Effector CD8-positive, alpha-beta T cell (primary cell): ENCODE measurements at regions not wholly inside any gene's neighbourhood (a gene's known extent, or its start where the extent isn't known, plus 50 kb on each side); places are given as distances from the start of the nearest gene placed in this dataset.
"Not testable (repeated sequence)": the region's sequence is repeated elsewhere in the genome, so short reads cannot be mapped to it uniquely, and the experiment has no call there.

Source experiments
- DNase-seq: peaks from one replicate; lab custom pipeline; 2025; lab: John Stamatoyannopoulos, UW

DNA sequence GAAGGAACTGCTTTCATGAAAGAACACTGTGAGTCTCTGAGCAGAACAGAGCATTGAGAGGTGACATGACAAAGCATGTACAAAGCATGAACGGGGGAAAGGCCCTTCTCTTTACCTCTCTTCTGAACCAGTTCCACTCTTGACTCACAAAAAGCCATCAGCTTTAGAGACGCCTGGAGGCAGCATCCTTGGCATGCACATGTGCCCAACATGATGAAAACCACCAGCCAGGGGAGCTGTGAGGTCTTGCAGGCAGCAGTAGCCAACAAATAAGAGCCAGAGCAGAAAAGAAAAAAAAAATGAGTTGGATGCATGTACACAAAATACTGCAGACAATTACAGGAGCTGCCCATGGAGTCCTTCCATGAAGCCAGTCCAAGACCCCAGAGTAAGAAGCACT is 95.5 kb upstream of the AGAP1 start:
- no peak for DNase-seq

DNA sequence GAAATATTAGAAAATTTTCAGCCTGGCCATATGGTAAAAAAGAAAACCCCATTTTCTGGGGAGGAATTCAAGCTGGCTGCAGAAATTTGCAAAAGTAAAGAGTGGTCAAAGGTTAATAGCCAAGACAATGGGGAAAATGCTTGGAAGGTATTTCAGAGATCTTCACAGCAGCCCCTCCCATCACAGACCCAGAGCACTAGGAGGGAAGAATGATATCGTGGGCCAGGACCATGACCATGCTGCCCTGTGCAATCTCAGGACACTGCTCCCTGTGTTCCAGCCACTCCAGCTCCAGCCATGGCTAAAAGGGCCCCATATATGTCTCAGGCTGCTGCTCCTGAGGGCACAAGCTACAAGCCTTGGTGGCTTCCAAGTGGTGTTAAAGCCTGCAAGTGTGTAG is 93.9 kb upstream of the AGAP1 start:
- DNase-seq: no peak

DNA sequence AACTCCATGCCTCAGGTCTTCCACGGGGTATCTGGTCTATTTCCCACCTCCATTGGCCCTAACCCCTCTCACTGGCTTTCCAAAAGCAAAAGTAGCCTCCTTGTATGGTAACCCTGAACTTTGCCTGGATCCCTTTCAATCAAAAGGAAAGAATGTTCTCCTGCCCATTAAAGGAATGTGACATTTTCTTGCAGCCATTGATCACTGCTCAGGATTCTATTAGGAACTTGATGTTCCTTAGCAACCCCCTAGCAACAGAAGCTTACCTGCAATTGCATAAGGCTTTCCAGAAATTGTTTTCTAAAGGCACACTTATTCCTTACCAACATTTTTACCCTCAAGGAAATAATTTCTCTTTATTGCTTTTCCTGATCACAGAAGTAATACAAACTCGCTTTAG is 91.4 kb upstream of the AGAP1 start:
- no peak for DNase-seq

DNA sequence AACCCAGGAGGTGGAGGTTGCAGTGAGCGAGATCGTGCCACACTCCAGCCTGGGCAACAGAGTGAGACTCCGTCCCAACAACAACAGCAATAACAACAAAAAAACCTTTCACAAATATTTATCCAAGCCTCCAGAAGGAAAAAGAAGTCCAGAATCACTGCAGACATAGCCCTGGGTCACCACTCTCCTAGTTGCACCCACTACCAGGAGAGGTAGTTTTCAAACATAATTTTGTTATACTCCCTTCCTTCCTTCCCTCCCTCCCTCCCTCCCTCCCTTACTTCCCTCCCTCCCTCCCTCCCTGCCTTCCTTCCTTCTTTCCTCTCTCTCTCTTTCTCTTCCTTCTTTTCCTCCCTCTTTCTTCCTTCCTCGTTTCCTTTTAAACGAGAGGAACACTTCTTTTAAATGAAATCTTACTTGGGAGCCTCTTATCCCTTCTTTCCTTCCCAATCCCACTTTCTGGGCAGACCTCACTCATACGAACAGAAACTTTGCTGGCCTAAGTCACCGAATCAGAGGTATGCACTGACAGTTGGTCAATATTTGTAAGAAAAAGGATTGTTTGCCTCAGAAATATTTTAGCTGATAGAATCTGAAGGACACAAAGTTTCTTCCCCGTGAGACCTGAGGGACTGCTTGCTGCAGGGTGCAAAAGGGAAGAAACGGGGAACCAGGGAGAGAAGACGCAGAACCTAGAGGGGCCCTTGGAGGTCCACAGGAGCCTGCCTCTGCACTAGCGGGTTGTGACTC is 88.1 kb upstream of the AGAP1 start:
- no peak for DNase-seq

DNA sequence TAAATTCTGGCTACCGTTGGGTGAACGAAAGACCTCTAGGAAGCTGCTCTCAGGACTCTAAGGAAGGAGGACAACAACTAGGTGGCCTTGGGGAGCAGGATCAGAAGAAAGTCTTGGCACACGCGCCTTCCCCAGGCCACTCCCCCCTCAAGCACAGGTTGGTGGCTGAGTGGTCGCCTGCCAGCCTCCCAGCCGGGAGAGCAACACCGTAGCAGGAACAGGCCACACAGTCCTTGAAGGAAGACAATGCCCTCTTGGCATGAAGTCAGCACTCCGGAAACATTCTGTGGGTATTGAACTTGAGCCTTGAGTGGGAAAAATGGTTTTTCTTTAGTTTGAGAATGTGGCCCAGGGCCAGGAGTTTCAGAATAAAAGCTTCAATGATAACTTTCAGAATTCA is 87.4 kb upstream of the AGAP1 start:
- DNase-seq: no peak

DNA sequence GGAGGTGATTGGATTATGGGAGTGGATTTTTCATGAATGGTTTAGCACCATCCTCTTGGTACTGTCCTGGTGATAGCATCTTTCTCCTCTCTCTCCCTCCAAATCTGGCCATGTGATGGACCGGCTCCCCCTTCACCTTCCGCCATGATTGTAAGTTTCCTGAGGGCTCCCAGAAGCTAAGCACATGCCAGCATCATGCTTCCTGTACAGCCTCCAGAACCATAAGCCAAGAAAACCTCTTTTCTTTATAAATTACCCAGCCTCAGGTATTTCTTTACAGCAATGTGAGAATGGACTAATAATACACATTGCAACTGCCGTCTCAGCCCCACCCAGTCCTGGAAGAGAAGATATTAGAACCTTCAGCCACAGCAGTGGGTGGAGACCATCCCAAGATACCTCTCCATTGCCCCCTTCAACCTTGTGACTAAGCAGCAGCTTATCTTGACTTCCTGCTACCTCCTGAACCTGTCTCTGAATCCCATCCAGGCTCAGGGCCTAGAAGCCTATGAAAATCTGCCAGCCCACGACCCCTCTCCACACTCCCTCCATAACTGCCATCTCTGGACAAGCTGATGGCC is 81.8 kb upstream of the AGAP1 start:
- no peak for DNase-seq

DNA sequence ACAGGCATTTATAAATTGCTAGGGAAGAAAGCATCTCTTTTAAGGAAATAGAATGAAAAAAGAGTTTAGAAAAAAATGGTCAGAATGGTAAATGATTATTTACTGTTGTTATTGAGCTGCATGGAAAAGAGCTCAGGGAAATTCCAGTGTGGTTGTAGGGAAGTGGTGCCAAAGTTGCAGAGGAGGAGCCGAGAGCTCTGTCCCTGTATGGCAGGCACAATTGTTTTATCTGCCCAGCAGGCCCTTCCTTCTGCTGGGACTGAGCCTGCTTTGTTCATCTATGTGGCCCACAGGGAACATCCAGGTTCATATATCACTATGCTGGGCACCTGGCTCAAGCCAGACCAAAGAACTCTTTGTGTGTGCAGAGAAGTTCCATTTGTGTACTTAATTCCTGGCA is 80.8 kb upstream of the AGAP1 start:
- DNase-seq: no peak

DNA sequence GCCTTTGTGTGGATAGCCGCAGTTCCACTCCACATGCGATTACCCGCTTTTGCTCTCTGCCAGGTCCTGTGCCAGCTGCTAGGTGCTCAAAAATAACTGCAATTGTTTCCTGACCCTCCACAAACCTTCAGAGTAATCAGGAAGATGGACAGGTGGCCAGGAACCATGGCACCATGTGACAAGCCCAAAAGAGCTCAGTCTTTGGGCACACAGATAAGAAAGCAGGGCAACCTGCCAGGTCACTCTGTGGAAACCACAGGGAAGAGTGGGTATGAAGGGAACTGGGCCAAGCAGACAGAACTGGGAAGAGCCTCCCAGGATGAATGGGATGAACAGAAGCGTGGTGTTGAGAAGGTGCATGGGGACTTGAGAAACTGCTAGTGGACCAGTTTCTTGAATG is 79.4 kb upstream of the AGAP1 start:
- DNase-seq: no peak

DNA sequence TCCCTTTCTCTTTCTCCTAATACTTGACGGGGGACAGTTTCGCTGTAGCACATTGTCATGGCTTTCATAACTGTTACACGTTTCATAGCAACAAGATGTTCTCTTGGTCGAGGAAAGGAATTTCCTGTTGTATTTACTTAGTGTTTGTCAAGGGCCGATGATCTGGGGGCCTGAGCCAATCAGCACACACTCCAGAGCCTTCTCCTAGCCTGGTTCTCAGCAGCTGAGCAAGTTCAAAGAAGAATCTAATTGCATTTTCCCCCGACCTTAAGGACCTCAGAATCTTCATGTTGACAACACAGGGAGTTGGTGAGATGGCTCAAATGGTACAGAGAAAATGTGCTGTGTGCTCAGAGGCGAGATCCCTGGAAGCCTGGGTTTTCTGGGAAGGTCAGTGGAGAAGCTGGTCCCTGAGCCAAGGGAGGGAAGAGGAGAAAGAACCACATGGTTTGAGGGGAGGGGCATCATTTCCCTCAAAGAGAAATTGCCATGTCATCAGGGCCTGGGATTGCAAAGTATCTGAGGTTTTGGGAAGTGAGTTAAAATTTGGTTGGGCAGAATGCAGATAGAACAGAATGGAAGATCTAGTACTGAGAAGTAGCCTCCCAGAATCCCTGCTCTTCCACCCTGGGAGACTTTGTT is 76.9 kb upstream of the AGAP1 start:
- no peak for DNase-seq

DNA sequence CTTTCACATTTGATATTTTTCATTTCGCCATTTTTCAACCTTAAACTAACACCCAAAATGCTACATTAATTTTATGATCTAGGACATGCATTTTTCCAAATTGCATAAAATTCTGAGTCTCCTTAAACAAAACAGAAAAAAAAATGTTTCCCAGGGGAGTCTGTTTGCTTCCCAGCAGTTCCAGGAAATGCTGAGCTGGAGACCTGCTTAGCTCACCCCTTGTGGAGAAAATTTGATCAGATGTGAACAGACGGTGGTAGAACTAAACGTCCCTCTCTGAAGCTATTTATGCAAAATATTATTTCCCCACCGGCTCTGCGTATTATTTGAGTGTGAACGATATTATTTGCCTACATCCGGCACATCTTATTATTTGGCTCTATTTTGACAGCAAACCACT is 74.9 kb upstream of the AGAP1 start:
- no peak for DNase-seq

DNA sequence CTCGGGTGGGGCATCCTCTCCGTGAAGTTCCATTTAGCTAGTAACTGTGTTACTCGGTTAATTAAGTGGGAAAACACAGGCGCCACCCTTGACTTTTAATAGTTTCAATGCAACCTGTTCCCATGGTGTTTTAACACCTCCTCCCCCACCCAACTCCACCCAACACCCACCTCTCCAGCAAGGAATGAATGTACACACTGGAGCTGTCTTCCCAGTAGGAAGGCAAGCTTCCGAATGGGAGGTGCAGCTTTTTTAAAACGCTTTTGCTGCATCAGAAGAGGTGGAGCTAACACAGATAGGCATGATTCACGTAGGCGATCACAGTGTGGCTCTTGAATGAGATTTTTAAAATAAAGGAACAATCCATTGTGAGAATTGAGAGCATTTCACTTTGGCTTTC is 73.8 kb upstream of the AGAP1 start:
- DNase-seq: no peak

DNA sequence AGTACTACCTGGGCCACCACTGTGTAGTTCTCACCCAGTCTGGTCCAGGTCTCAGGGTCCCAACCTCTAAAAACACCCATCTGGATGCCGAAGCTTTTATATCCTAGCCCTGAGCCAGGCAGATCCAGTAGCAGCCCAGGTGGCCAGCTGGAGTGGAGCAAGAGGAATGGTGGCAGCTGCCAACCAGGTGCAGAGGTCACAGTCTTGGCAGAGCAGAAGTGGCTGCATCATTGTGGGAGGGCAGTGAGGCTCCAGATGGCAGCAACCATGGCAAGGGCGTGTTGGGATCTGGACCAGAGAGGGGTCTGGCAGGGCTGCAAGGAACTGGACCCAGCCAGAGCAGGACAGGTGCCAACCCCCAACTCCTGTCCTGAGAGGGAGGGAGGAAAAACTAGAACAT is 72.2 kb upstream of the AGAP1 start:
- no peak for DNase-seq

DNA sequence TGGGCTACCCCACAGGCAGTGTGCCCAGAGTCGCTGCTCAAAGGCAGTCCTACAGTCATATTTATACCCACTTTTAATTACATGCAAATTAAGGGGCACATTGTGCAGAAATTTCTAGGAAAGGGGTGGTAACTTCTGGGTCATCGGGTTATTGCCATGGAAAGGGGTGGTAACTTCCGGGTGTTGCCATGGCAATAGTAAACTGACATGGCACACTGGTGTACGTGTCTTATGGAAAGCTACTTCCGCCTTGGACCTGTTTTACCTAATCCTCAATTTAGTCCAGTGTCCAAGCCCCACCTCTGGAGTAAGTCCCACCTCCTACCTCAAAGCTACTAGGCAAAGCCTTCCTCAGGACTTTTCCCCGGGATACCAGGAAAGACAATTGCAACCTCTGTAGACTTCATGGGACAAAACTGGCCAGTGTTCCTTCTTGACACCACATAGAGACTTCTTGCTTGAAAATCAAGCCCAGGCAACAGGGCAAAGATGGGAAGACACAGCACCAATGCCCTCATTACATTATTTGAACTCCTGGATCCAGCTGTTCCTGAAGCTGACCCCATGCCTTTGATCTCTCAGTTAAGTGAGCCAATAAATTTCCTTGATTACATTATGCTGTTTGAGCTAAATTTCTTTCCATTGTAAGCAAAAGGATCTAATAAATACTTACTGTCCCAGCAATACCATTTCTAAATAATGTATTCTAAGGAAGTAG is 63.3 kb upstream of the AGAP1 start:
- no peak for DNase-seq

DNA sequence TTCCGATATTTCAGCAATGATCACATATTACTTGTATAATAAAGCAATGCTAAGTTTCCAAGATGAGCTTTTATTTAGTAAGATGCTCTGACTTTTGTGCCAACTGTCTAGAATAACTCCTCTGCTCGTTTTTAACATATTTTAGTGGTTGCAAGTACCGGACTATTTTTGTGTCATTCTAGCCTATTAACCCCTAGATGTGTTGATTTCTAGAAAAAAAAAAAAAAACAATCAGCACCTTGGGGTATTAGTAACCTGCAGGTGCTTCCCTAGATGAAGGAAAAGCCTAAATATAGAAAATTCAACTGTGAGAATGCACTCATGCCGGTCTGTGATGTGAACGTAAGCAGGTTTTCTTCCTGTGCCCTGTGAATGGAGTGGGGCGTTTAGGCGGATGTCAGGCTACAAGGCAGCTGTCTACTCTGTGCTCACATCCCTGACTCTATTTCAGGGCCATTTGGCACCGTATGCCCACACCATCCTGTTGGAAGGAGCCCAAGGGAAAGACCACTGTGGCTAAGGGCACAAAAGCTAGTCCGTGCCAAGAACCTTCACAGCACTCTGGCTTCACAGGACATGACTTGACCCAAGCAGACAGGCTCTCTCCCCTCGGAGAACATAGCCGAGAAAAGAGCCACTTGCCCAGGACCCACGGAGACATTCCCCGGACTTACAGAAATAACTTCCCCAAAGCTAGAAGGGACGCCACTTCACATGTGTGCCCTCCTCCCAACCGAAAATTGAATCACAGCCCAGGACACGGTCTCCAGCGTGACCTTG is 60.9 kb upstream of the AGAP1 start:
- DNase-seq: no peak

DNA sequence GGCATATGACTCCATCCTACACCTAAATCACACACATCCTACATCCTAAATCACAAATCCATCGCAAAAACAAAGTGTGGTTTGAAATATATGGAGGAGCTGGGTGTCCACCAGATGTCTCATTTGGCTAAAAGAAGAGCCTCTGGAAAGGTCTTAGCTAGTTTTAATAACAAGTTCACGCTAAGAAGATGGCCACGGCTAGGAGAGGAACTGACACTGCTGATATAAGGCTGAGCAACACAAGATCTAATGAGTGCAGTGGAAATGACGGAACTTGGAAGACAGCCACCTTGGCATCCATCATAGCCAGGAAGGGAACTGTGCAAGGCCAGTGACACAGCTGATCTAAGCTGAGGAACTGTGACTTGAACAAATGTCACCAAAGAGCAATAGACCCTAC is 60.0 kb upstream of the AGAP1 start:
- no peak for DNase-seq

DNA sequence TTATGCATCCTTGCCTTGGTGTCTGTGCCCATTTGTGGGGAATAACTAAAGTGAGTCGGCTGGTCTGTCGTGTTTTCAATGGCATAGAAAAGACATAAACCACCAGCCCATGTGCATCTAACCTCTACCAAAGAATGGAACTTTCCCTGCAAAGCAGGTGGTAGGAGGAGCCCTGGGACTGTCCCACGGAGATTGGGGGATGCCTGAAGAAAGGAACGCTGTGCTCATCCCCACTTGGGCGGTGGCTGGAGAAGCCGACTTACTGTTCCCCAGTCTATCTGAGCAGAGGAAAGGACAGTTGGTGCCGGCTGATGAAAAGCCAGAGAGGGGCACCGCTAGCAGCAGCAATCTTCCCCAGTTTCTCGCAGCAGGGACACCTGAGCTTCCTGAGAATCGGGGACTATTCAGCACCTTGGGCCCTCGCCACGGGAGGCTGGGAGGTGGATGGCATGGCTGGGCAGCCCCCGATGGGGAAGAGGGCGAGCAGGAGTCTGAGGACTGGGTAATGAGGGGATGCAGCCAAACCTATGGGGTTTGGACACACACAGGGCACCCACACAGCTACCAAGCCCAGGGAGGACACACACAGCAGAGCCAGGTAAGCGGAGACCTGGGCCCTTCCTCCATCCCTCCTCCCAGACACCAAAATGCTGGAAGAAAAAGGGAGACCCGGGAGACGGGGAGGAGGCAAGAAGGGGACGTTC is 53.7 kb upstream of the AGAP1 start:
- DNase-seq: no peak

DNA sequence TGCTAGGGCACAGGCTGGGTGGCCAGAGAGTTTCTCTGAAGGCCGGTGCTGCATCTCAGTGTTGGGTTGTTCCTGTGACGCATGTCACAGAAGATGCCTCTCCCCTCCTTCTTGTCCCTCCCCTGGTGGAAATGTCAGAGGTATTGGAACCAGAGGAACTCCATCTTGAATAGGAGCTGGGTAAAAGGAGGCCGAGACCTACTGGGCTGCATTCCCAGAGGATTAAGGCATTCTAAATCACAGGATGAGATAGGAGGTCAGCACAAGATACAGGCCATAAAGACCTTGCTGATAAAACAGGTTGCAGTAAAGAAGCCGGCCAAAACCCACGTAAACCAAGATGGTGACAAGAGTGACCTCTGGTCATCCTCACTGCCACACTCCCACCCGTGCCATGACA is 50.3 kb upstream of the AGAP1 start:
- not testable (repeated sequence) for DNase-seq
